ENCODE measurements at regions not wholly inside any gene's neighbourhood (a gene's known extent, or its start where the extent isn't known, plus 50 kb on each side); places are given as distances from the start of the nearest gene placed in this dataset.
A peak's percentile ranks its signal among the peaks of the same experiment; 100 is the strongest.

GRCh38 chr13:42658019-42658418 lies 84.1 kb downstream of the TNFSF11 start:
- DNase-seq: no peak

DNA sequence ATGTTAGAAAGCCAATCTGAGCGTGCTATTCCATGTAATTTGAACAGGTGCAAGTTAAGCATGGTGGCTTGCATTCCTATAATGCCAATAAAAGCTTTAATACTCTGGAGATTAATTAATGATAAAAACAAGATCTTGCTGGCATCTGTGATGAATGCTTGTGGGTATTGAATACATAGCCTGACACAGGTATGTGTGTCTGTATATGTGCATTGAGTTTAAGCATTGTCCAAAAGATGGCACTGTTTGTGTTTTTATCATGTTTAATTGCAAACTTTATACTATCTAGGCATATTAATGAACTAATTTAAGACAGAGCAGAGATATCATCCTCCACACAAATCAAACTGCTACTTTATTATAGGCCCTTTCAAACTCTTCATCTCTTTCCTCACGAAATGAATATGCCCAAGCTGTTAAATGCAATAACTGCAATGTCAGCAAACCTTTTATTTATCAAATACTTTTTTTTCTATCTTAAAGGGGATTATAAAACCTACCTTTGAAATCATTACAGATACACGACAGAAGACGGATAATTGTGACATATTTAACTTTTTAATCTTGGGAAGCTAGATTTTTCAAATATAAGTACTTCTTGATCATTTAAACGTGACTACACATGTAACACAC lies 86.5 kb downstream of the TNFSF11 start:
- DNase-seq: no peak

GRCh38 chr13:42667638-42668037 lies 93.7 kb downstream of the TNFSF11 start:
- no peak for DNase-seq

DNA sequence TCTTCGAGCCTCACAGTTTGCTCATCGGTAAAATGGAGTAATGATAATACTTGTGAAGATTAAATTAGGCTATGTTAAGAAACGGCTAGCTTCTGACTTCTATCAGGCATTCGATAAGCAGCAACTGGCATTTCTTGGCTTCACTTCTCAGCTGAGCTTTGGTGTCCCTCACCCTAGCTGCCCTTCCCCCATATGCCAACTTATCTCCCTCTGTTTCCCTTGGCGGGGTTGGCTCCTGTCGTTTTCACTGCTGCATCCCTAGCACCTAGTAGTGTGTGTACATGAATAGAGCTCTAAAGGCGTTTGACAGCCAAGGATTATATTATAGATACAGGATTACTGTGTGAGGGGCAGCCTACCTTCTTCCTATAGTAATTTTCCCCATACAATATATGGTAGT lies 97.5 kb downstream of the TNFSF11 start:
- no peak for DNase-seq

GRCh38 chr13:42673677-42674076 lies 99.7 kb downstream of the TNFSF11 start:
- no peak for DNase-seq

- DNase-seq: no peak
Measured at GRCh38 chr13:42680748-42681147, 100.6 kb upstream of the FAM216B start.

DNA sequence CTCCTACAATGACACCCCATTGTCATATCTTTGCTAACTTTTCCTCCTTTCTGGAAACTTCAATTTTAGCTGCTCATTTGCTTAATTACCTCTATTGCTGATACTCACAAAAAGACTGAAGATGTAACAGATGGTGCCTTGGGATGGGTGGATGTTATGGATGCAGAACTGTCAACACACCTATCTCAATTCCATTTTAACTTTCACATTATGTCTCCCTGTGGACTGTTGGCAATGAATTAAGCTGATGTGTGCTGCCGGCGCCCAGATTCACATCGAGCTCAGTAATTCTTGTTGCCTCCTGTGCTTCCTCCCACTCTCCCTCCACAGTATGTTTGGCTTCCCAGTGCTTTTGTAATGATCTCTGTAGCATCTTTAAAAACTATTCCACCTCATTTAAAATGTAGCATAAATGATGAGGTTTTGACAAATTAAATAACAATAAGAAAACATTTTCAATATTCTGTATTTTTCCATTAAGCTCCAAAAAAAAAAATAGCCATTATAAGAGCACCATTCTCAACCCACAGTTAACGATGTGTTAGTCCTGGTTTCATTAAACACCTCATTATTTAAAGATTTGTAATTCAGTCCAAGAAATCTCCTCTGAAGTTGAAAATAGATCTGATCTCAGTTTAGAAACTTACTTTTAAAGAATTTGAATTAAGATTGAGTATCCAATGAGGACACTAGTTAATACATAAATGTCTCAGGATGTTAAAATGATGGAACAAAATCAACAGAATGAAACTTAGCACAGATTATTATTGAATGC lies 99.9 kb upstream of the FAM216B start:
- no peak for DNase-seq

DNA sequence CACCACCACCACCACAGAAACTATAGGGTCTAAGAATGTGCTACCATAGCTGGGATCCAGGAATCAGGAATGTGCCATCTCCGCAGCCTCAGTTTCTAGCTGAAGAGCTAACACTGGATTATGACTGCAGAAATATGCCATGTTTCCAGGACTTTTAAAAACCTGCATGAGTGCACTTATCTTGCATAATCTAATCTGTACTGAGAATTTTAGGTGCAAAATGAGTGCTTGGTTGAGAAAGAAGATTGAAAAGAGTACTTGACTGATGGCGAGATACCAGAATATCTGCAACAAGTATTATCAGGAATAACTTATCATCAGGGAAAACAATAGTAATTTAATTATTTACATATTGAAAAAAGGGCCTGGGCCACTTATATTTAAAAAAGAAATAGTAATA lies 97.2 kb upstream of the FAM216B start:
- no peak for DNase-seq

DNA sequence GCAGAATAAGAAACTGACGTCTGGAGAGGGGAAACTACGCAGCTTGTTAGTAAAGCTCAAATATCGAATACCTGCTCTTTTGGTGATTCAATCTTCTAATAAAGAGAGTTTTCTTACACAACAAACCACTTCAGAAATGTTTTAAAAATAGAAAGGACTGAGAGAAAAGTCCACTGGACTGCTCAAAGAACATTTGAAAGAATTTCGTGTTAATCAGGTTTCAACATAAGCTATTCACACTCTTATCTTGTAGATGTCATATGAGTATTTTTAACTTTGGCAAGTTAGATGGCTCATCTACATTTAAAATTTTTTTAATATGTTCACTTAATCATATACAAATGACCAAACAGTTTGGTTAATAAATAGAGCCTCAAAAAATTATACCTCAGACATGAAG lies 95.6 kb upstream of the FAM216B start:
- DNase-seq: no peak

- no peak for DNase-seq
Measured at GRCh38 chr13:42686165-42686564, 95.2 kb upstream of the FAM216B start.

- DNase-seq: no peak
Measured at GRCh38 chr13:42688821-42689220, 92.6 kb upstream of the FAM216B start.

- no peak for DNase-seq
Measured at GRCh38 chr13:42696191-42696590, 85.2 kb upstream of the FAM216B start.

DNA sequence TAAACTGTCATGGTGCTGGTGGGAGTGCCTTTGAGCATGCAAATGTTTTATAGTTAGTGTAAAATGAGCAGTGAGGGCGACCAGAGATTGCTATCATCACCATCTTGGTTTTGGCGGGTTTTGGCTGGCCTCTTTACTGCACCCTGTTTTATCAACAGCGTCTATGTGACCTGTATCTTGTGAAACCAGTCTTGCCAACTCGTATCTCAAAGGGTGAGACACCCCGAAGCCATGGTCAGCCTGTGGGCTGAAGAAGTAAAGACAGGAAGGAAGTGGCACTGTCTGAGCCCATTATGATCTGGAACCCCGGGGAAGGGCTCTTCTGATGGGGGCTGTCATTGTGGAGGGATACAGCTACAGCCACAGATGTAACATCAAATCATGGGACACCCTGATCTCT lies 81.5 kb upstream of the FAM216B start:
- no peak for DNase-seq

DNA sequence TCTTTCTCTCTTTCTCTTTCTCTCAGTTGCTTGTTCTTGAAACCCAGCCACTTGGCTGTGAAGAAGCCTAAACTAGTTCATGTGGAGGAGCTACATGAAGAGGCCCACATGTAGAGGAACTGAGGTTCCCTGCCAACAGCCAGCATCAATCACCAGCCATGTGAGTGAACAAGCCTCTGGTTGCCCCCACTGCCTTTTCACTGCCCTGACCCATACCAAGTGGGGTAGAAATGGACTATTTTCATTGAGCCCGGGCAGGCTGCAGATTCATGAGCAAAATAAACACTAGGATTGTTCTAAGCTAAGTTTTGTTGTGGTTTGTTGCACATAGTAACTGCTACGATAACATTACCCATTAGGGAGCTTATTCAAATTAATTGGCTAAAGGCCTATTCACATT lies 78.7 kb upstream of the FAM216B start:
- no peak for DNase-seq

DNA sequence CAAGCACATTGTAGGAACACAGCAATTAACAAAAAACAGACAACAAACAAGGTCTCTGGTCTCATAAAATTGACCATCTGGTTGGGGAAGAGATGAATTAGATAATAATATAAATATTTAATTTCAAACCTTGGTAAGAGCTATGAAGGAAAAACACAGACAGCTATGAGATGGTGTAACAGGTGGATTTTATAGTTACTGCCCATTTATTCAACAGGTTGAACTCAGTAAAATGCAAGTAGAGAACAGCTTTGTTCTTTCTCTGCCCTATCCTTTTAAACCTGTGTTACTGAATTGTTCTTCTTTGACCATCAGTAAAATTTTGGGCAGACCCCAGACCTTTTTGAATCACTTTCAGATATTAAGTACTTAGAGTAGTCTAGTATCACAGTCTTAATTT lies 77.6 kb upstream of the FAM216B start:
- no peak for DNase-seq

GRCh38 chr13:42706286-42706685 lies 75.1 kb upstream of the FAM216B start:
- DNase-seq: no peak

- no peak for DNase-seq
Measured at GRCh38 chr13:42707048-42707447, 74.3 kb upstream of the FAM216B start.

DNA sequence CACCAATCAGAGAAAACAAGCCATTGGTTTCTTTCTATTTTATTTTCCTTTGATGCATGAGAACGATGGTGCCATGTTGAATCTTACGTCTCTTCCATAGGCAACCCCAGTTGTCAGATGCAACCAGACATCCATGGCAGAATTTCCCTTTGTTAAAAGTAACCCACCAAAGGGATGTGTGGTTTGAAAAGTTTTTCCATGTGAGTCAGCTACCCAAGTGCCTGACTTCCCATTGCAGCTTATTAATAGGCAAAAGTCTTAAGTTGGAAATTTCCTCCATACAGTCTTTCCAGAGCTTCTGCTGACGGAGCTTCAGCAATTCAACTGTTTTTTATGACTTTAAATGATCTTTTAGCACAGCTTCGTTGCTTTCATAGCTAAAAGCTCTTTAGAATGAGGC lies 73.8 kb upstream of the FAM216B start:
- no peak for DNase-seq

DNA sequence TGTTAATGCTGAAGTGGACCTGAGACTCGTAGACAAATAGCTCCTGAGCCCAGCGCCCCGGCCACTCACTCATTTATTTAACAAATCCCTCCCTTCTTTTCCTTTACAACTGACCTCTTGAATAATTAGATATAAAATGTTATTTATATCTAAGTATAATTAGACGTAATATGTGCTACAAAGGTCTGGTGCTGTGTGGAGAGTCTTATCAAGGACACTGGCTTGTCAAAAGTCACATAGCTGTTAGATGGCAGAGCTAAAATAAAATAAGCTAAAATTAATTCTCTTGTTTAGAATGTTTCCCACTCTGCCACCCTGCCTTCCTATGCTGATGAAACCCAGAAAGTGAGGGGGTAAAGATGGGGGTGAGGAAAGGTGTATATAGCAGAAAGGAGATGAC lies 73.0 kb upstream of the FAM216B start:
- no peak for DNase-seq

DNA sequence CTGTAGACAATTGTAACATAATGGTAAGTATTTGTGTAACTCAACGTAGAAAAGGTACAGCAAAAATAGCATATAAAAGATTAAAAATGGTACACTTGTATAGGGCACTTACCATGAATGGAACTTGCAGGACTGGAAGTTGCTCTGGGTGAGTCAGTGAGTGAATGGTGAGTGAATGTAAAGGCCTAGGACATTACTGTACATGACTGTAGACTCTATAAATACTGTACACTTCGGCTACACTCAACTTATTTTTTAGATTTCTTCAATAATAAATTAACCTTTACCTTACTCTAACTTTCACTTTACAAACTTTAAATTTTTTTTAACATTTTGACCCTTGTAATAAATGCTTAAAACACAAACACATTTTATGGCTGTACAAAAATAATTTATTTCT lies 72.1 kb upstream of the FAM216B start:
- no peak for DNase-seq

DNA sequence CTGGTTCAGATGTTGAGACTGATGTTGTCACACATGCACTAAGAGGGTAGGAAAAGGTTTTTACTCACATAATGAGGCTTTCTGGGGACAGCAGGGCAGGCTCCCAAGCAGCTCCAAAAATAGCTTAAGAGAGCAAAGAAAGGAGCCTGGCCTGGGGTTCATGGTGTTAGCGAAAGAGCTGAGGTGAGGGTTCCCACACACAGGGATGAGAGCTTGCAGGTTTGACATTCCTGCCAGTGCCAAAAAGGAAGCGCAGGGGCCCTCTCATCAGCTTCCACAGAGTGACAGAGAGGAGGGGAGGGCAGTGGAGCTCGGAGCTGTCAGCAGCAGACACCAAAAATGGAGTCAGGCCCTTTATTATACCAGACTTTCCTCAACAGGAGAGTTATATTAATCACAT lies 65.5 kb upstream of the FAM216B start:
- no peak for DNase-seq

DNA sequence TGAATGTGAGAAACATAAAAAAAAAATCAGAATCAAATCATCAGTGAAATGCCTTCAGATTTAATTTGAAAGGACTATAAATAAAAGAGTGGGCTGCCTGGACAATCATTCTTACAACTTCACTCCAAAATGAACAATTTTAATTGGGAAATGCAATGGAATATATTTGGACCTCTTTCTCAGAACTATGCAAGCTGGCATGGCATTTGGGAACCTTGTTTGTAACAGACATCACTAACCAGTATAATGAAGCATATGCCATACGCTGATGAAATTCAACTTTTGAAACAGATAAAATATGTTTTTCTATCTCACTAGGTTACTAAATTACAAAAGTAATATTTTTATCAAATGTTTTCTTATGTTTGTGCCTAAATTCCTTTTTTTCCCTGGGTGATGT lies 64.2 kb upstream of the FAM216B start:
- DNase-seq: no peak

- peak; percentile 78 for DNase-seq
Measured at GRCh38 chr13:42720113-42720857, 61.1 kb upstream of the FAM216B start.

- DNase-seq: no peak
Measured at GRCh38 chr13:42720858-42721219, 60.5 kb upstream of the FAM216B start.

Measured in activated CD4-positive, alpha-beta T cell treated with anti-CD3 and anti-CD28 coated beads, Interleukin-10, Interleukin-2, amounts not matched to agents 100 ng/mL and 50 ng/mL, durations not matched to agents 16 hours and 8 hours (primary cell).